GM23338 (cell line): ENCODE measurements at regions not wholly inside any gene's neighbourhood (a gene's known extent, or its start where the extent isn't known, plus 50 kb on each side); places are given as distances from the start of the nearest gene placed in this dataset.

Experiments
- ATAC-seq: fragments of 200-7000 bp; cut with Tn5 transposase; 3 replicates; pipeline ENCODE4 v1.9.1; 2020
- DNase-seq: peaks from one replicate; pipeline ENCODE4 v3.0.0-alpha.2; 2015; ENCODE audit warnings: low spot score
- H2AFZ ChIP-seq: fragments of 200-600 bp; sonication (generic); 2 replicates; pipeline ENCODE4 v1.8.0; 2016; ENCODE audit warnings: antibody characterized with exemption, mild to moderate bottlenecking, moderate library complexity
- H3F3A ChIP-seq: fragments of 200-600 bp; sonication (generic); replicated peaks from 2 replicates; pipeline ENCODE4 v1.8.0; 2017; ENCODE audit warnings: antibody characterized with exemption, mixed run types, low read depth
- H3K27ac ChIP-seq: fragments of 200-600 bp; sonication (generic); 2 replicates; pipeline ENCODE4 v1.6.1; 2016; ENCODE audit warnings: low read depth
- H3K27me3 ChIP-seq: fragments of 200-600 bp; sonication (generic); 2 replicates; pipeline ENCODE4 v1.8.0; 2016; ENCODE audit warnings: mild to moderate bottlenecking, mixed run types, moderate library complexity; ENCODE audit not compliant: insufficient read depth
- H3K36me3 ChIP-seq: fragments of 200-600 bp; sonication (generic); 2 replicates; pipeline ENCODE4 v1.8.0; 2016; ENCODE audit warnings: mild to moderate bottlenecking; ENCODE audit not compliant: insufficient read depth
- H3K4me1 ChIP-seq: fragments of 200-600 bp; sonication (generic); 2 replicates; pipeline ENCODE4 v1.8.0; 2016; ENCODE audit warnings: mild to moderate bottlenecking, moderate library complexity; ENCODE audit not compliant: insufficient read depth
- H3K4me2 ChIP-seq: fragments of 200-600 bp; sonication (generic); 2 replicates; pipeline ENCODE4 v1.7.1; 2017; ENCODE audit warnings: mixed run types
- H3K4me3 ChIP-seq: fragments of 200-600 bp; sonication (generic); 2 replicates; pipeline ENCODE4 v1.6.1; 2016; ENCODE audit warnings: mixed run types
- H3K79me2 ChIP-seq: fragments of 200-600 bp; sonication (generic); replicated peaks from 2 replicates; pipeline ENCODE4 v1.8.0; 2017; ENCODE audit warnings: mild to moderate bottlenecking; ENCODE audit not compliant: insufficient read depth
- H3K9me2 ChIP-seq: fragments of 200-600 bp; sonication (generic); 2 replicates; pipeline ENCODE4 v1.8.0; 2017; ENCODE audit not compliant: insufficient read depth
- H4K20me1 ChIP-seq: fragments of 200-600 bp; sonication (generic); replicated peaks from 2 replicates; pipeline ENCODE4 v1.8.0; 2017; ENCODE audit warnings: mild to moderate bottlenecking; ENCODE audit not compliant: insufficient read depth
- H3K27ac Mint-ChIP-seq: 2 replicates; pipeline ENCODE4 v1.8.0; 2020; ENCODE audit warnings: inconsistent platforms, mild to moderate bottlenecking, moderate library complexity, mixed read lengths
- H3K27me3 Mint-ChIP-seq: 3 replicates; pipeline ENCODE4 v1.8.0; 2022; ENCODE audit warnings: low read depth, mild to moderate bottlenecking, moderate library complexity, mixed read lengths, inconsistent platforms; ENCODE audit not compliant: insufficient read depth, poor library complexity
- H3K36me3 Mint-ChIP-seq: 3 replicates; pipeline ENCODE4 v1.8.0; 2021; ENCODE audit warnings: low read depth, mild to moderate bottlenecking, inconsistent platforms, moderate library complexity, mixed read lengths
- H3K4me1 Mint-ChIP-seq: 3 replicates; pipeline ENCODE4 v1.8.0; 2020; ENCODE audit warnings: mild to moderate bottlenecking, inconsistent platforms, mixed read lengths
- H3K4me3 Mint-ChIP-seq: 3 replicates; pipeline ENCODE4 v1.8.0; 2021; ENCODE audit warnings: moderate library complexity, mild to moderate bottlenecking, inconsistent platforms, mixed read lengths
- H3K9me3 Mint-ChIP-seq: 3 replicates; pipeline ENCODE4 v1.8.0; 2020; ENCODE audit warnings: moderate library complexity, mild to moderate bottlenecking, inconsistent platforms, mixed read lengths
- CREB1 ChIP-seq: fragments of 250-450 bp; sonication (Bioruptor Pico); IDR thresholded peaks from 2 replicates; pipeline ENCODE4 v1.5.0; 2020; ENCODE audit warnings: low read depth, mild to moderate bottlenecking, moderate library complexity
- CTCF ChIP-seq, 2 experiments: fragments of 200-600 bp in 1 of 2; sonication (generic) in 1 of 2; conservative IDR thresholded peaks; 2 replicates each; pipeline versions ENCODE4 v1.5.1 to v1.6.1; 2016 to 2017; ENCODE audit warnings: antibody characterized with exemption in 2 of 2, low read depth in 2 of 2, mild to moderate bottlenecking in 2 of 2, moderate library complexity in 1 of 2
- EZH2 ChIP-seq: fragments of 200-600 bp; sonication (generic); IDR thresholded peaks from one replicate; pipeline ENCODE4 v1.8.0; 2017; ENCODE audit warnings: antibody characterized with exemption, mild to moderate bottlenecking, low read depth; ENCODE audit not compliant: unreplicated experiment
- EZH2phosphoT487 ChIP-seq: fragments of 200-600 bp; sonication (generic); IDR thresholded peaks from one replicate; pipeline ENCODE4 v1.8.1; 2018; ENCODE audit warnings: antibody characterized with exemption; ENCODE audit not compliant: unreplicated experiment
- JUNB ChIP-seq: IDR thresholded peaks from one replicate; pipeline ENCODE4 v1.6.1; 2016; ENCODE audit warnings: antibody characterized with exemption; ENCODE audit not compliant: unreplicated experiment
- NANOG ChIP-seq: IDR thresholded peaks from 2 replicates; pipeline ENCODE4 v1.6.1; 2016; ENCODE audit warnings: antibody characterized with exemption, borderline replicate concordance
- POLR2AphosphoS5 ChIP-seq: IDR thresholded peaks from 2 replicates; pipeline ENCODE4 v1.6.1; 2016; ENCODE audit warnings: antibody characterized with exemption, low read depth
- STAT1 ChIP-seq: IDR thresholded peaks from one replicate; pipeline ENCODE4 v1.6.1; 2016; ENCODE audit warnings: antibody characterized with exemption; ENCODE audit not compliant: unreplicated experiment
- ZNF114 ChIP-seq: fragments of 250-450 bp; sonication (Bioruptor Pico); IDR thresholded peaks from 2 replicates; pipeline ENCODE4 v1.5.0; 2020; ENCODE audit warnings: mild to moderate bottlenecking, moderate library complexity
- ZNF331 ChIP-seq: fragments of 250-450 bp; sonication (Bioruptor Pico); IDR thresholded peaks from 2 replicates; pipeline ENCODE4 v1.5.0; 2020; ENCODE audit warnings: low read depth, mild to moderate bottlenecking, moderate library complexity
- ZNF462 ChIP-seq: fragments of 250-450 bp; sonication (Bioruptor Pico); IDR thresholded peaks from 2 replicates; pipeline ENCODE4 v1.5.0; 2020; ENCODE audit warnings: mild to moderate bottlenecking, moderate library complexity
- TF ChIP-seq, protein P1 (sequence below): IDR thresholded peaks from one replicate; pipeline ENCODE4 v1.6.1; 2018; ENCODE audit warnings: antibody characterized with exemption; ENCODE audit not compliant: unreplicated experiment
- TF ChIP-seq, protein P2 (sequence below): IDR thresholded peaks from 2 replicates; pipeline ENCODE4 v1.6.1; 2016; ENCODE audit warnings: antibody characterized with exemption

DNA sequence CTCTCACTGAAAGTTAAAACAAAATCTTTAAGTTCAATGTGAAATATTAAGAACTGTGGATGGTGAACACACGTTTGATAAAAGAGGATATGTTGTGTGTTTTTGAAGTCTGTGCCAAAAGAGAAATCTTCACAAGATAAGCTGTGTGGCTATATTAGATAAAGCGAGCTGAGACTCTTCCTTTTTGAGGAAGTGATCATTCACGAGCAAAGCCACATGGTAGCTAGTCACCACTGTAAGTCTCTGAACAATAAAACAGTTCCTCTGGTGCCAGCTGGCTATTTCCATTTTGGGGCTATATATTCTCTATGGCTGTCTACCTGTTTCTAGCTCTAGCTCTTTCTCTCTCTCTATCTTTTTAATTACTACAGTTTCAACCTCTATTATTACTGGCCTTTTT lies 1849.2 kb upstream of the C9orf72 start:
- Mint-ChIP-seq H3K4me3 (no peak overlapping the region), H3K27me3 (no peaks in the 10 kb centered on the region), H3K27ac (no peak overlapping the region), H3K9me3 (no peaks in the 10 kb centered on the region), H3K36me3 (no peaks in the 10 kb centered on the region), H3K4me1 (no peaks in the 10 kb centered on the region)
- Histone ChIP-seq H3K36me3 (no peaks in the 10 kb centered on the region), H2AFZ (no peak overlapping the region), H4K20me1 (no peaks in the 10 kb centered on the region), H3K4me1 (no peaks in the 10 kb centered on the region), H3K27ac (no peak overlapping the region), H3K4me2 (no peak overlapping the region), H3K79me2 (no peaks in the 10 kb centered on the region), H3K4me3 (no peak overlapping the region), H3K9me2 (no peaks in the 10 kb centered on the region), H3K27me3 (no peaks in the 10 kb centered on the region), H3F3A (no peaks in the 10 kb centered on the region)
- DNase-seq (no peak), ATAC-seq (no peak)
- TF ChIP-seq ZNF462 (CRISPR knock-in tag) (no peak), ZNF331 (CRISPR knock-in tag) (no peak), NANOG (no peak), EZH2phosphoT487 (no peak), CREB1 (CRISPR knock-in tag) (no peak), EZH2 (no peak), STAT1 (no peak), POLR2AphosphoS5 (no peak), ZNF114 (CRISPR knock-in tag) (no peak), JUNB (no peak), CTCF (conservative IDR thresholded peaks at IDR 0.05; ENCODE audit: low read depth in 2 of 2) (no peak)
- TF ChIP-seq, protein P1, sequence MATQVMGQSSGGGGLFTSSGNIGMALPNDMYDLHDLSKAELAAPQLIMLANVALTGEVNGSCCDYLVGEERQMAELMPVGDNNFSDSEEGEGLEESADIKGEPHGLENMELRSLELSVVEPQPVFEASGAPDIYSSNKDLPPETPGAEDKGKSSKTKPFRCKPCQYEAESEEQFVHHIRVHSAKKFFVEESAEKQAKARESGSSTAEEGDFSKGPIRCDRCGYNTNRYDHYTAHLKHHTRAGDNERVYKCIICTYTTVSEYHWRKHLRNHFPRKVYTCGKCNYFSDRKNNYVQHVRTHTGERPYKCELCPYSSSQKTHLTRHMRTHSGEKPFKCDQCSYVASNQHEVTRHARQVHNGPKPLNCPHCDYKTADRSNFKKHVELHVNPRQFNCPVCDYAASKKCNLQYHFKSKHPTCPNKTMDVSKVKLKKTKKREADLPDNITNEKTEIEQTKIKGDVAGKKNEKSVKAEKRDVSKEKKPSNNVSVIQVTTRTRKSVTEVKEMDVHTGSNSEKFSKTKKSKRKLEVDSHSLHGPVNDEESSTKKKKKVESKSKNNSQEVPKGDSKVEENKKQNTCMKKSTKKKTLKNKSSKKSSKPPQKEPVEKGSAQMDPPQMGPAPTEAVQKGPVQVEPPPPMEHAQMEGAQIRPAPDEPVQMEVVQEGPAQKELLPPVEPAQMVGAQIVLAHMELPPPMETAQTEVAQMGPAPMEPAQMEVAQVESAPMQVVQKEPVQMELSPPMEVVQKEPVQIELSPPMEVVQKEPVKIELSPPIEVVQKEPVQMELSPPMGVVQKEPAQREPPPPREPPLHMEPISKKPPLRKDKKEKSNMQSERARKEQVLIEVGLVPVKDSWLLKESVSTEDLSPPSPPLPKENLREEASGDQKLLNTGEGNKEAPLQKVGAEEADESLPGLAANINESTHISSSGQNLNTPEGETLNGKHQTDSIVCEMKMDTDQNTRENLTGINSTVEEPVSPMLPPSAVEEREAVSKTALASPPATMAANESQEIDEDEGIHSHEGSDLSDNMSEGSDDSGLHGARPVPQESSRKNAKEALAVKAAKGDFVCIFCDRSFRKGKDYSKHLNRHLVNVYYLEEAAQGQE = no peak
- TF ChIP-seq, protein P2, sequence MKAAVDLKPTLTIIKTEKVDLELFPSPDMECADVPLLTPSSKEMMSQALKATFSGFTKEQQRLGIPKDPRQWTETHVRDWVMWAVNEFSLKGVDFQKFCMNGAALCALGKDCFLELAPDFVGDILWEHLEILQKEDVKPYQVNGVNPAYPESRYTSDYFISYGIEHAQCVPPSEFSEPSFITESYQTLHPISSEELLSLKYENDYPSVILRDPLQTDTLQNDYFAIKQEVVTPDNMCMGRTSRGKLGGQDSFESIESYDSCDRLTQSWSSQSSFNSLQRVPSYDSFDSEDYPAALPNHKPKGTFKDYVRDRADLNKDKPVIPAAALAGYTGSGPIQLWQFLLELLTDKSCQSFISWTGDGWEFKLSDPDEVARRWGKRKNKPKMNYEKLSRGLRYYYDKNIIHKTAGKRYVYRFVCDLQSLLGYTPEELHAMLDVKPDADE = no peak
